Loucy (cell line): ENCODE measurements at regions not wholly inside any gene's neighbourhood (a gene's known extent, or its start where the extent isn't known, plus 50 kb on each side); places are given as distances from the start of the nearest gene placed in this dataset.

Experiments
- H2AFZ ChIP-seq: fragments of 200-600 bp; sonication (generic); 2 replicates; pipeline ENCODE4 v1.6.0; 2016; ENCODE audit warnings: antibody characterized with exemption, mild to moderate bottlenecking, low read length, moderate library complexity
- H3F3A ChIP-seq: fragments of 200-600 bp; 2 replicates; pipeline ENCODE4 v1.6.0; 2016; ENCODE audit warnings: antibody characterized with exemption, low read depth, mild to moderate bottlenecking
- H3K27me3 ChIP-seq: fragments of 200-600 bp; sonication (generic); 2 replicates; pipeline ENCODE4 v1.6.1; 2014; ENCODE audit warnings: low read length, mild to moderate bottlenecking; ENCODE audit not compliant: insufficient read depth, poor library complexity, severe bottlenecking
- H3K36me3 ChIP-seq: fragments of 200-600 bp; sonication (generic); 2 replicates; pipeline ENCODE4 v1.6.1; 2016; ENCODE audit warnings: low read length; ENCODE audit not compliant: insufficient read depth
- H3K4me1 ChIP-seq: fragments of 200-600 bp; sonication (generic); 2 replicates; pipeline ENCODE4 v1.5.1; 2014; ENCODE audit warnings: low read length, mild to moderate bottlenecking; ENCODE audit not compliant: insufficient read depth, poor library complexity, severe bottlenecking
- H3K4me2 ChIP-seq: fragments of 200-600 bp; sonication (generic); 2 replicates; pipeline ENCODE4 v1.6.0; 2014; ENCODE audit warnings: antibody characterized with exemption, low read length, low read depth, mild to moderate bottlenecking; ENCODE audit not compliant: poor library complexity, severe bottlenecking
- H3K4me3 ChIP-seq: fragments of 200-600 bp; sonication (generic); 2 replicates; pipeline ENCODE4 v1.5.1; 2014; ENCODE audit warnings: low read length, mild to moderate bottlenecking, mixed read lengths; ENCODE audit not compliant: poor library complexity, severe bottlenecking
- H3K79me2 ChIP-seq: fragments of 200-600 bp; sonication (generic); 2 replicates; pipeline ENCODE4 v1.6.1; 2014; ENCODE audit warnings: low read length; ENCODE audit not compliant: insufficient read depth
- H3K9ac ChIP-seq: fragments of 200-600 bp; sonication (generic); 2 replicates; pipeline ENCODE4 v1.6.0; 2014; ENCODE audit warnings: mild to moderate bottlenecking, low read depth, low read length, moderate library complexity; ENCODE audit not compliant: poor library complexity, severe bottlenecking
- H3K9me2 ChIP-seq: fragments of 200-600 bp; sonication (generic); replicated peaks from 2 replicates; pipeline ENCODE4 v1.6.1; 2016; ENCODE audit warnings: low read depth, low read length, mixed read lengths
- H3K9me3 ChIP-seq: fragments of 200-600 bp; sonication (generic); 2 replicates; pipeline ENCODE4 v1.6.1; 2014; ENCODE audit warnings: mild to moderate bottlenecking, antibody characterized with exemption, low read length, low read depth; ENCODE audit not compliant: insufficient read depth
- H4K20me1 ChIP-seq: fragments of 200-600 bp; sonication (generic); 2 replicates; pipeline ENCODE4 v1.6.0; 2014; ENCODE audit warnings: antibody characterized with exemption, low read length, mild to moderate bottlenecking; ENCODE audit not compliant: insufficient read depth, poor library complexity, severe bottlenecking
- CTCF ChIP-seq: fragments of 200-600 bp; sonication (generic); conservative IDR thresholded peaks from 2 replicates; pipeline ENCODE4 v1.5.1; 2014; ENCODE audit warnings: mild to moderate bottlenecking, antibody characterized with exemption, low read length
- EZH2phosphoT487 ChIP-seq: fragments of 200-600 bp; IDR thresholded peaks from 2 replicates; pipeline ENCODE4 v1.6.1; 2018; ENCODE audit warnings: antibody characterized with exemption, mild to moderate bottlenecking, moderate library complexity, borderline replicate concordance

- H2AFZ ChIP-seq, result no peak overlapping the region
- no peak overlapping the region for H3K4me2 ChIP-seq
- H3K9me2 ChIP-seq, result no peaks in the 10 kb centered on the region
- peaks cover 12% of the 10 kb centered on the region; the same call in 1 of the 2 replicates for H3K9me3 ChIP-seq
- no peaks in the 10 kb centered on the region for H3K36me3 ChIP-seq
- no peaks in the 10 kb centered on the region for H3F3A ChIP-seq
- TF ChIP-seq EZH2phosphoT487, result no peak
- no peak for TF ChIP-seq CTCF
- no peak overlapping the region for H3K9ac ChIP-seq
- no peaks in the 10 kb centered on the region for H3K27me3 ChIP-seq
- no peak overlapping the region for H3K4me3 ChIP-seq
- no peaks in the 10 kb centered on the region for H3K79me2 ChIP-seq
- H4K20me1 ChIP-seq, result no peaks in the 10 kb centered on the region
- H3K4me1 ChIP-seq, result no peaks in the 10 kb centered on the region
Measured at GRCh38 chr4:187333151-187333550, 609.5 kb upstream of the FAT1 start.

- no peak overlapping the region for H2AFZ ChIP-seq
- H3K4me1 ChIP-seq, result no peaks in the 10 kb centered on the region
- no peaks in the 10 kb centered on the region for H3K9me2 ChIP-seq
- H3F3A ChIP-seq, result no peaks in the 10 kb centered on the region
- H4K20me1 ChIP-seq, result no peaks in the 10 kb centered on the region
- no peak for TF ChIP-seq CTCF
- TF ChIP-seq EZH2phosphoT487, result no peak
- H3K79me2 ChIP-seq, result no peaks in the 10 kb centered on the region
- H3K27me3 ChIP-seq, result no peaks in the 10 kb centered on the region
- H3K36me3 ChIP-seq, result no peaks in the 10 kb centered on the region
- no peak overlapping the region for H3K4me2 ChIP-seq
- no peak overlapping the region for H3K4me3 ChIP-seq
- H3K9ac ChIP-seq, result no peak overlapping the region
- peaks cover 12% of the 10 kb centered on the region; the same call in 1 of the 2 replicates for H3K9me3 ChIP-seq
Measured at GRCh38 chr4:187335339-187335738, 611.7 kb upstream of the FAT1 start.

- no peaks in the 10 kb centered on the region for H3K79me2 ChIP-seq
- no peak for TF ChIP-seq CTCF
- TF ChIP-seq EZH2phosphoT487, result no peak
- no peaks in the 10 kb centered on the region for H3K9me2 ChIP-seq
- no peaks in the 10 kb centered on the region for H3F3A ChIP-seq
- H3K4me1 ChIP-seq, result no peaks in the 10 kb centered on the region
- H3K36me3 ChIP-seq, result no peaks in the 10 kb centered on the region
- H3K9ac ChIP-seq, result no peak overlapping the region
- H2AFZ ChIP-seq, result no peak overlapping the region
- no peaks in the 10 kb centered on the region for H4K20me1 ChIP-seq
- no peaks in the 10 kb centered on the region for H3K27me3 ChIP-seq
- no peak overlapping the region for H3K4me3 ChIP-seq
- no peaks in the 10 kb centered on the region for H3K9me3 ChIP-seq
- no peak overlapping the region for H3K4me2 ChIP-seq
Measured at GRCh38 chr4:187354740-187355139, 631.1 kb upstream of the FAT1 start.
